ENCODE measurements at regions not wholly inside any gene's neighbourhood (a gene's known extent, or its start where the extent isn't known, plus 50 kb on each side); places are given as distances from the start of the nearest gene placed in this dataset.

DNA sequence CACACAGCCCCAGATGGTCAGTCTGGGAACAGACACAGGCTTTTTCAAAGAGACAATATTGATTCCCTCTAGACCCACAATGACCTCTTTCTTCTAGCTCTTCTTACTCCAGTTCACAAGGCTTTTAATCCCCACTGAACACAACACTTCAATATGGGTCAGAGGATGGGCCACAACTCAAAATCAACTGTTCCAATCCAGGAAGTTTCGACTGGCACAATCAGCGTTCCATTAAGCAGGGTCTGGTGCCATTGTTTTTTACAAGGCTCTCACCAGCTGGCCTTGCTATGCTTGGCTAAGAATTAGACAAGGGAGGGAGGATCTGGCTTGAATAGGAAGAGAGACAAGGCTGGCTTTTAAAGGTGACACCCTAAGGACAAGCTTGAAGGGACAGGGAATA lies 199.4 kb upstream of the SLC24A2 start:
- TF ChIP-seq CHD2 (IDR thresholded peaks at IDR 0.05; ENCODE audit: low read length): no peak
- TF ChIP-seq CTBP2 (IDR thresholded peaks at IDR 0.05; ENCODE audit: borderline replicate concordance, insufficient read depth, insufficient read length, low read length): no peak
- TF ChIP-seq EZH2 (IDR thresholded peaks at IDR 0.05; ENCODE audit: low read depth, low read length, severe bottlenecking): no peak
- no peak for TF ChIP-seq BRCA1 (IDR thresholded peaks at IDR 0.05; ENCODE audit: low read depth, low read length)
- TF ChIP-seq, protein P1, sequence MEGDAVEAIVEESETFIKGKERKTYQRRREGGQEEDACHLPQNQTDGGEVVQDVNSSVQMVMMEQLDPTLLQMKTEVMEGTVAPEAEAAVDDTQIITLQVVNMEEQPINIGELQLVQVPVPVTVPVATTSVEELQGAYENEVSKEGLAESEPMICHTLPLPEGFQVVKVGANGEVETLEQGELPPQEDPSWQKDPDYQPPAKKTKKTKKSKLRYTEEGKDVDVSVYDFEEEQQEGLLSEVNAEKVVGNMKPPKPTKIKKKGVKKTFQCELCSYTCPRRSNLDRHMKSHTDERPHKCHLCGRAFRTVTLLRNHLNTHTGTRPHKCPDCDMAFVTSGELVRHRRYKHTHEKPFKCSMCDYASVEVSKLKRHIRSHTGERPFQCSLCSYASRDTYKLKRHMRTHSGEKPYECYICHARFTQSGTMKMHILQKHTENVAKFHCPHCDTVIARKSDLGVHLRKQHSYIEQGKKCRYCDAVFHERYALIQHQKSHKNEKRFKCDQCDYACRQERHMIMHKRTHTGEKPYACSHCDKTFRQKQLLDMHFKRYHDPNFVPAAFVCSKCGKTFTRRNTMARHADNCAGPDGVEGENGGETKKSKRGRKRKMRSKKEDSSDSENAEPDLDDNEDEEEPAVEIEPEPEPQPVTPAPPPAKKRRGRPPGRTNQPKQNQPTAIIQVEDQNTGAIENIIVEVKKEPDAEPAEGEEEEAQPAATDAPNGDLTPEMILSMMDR (IDR thresholded peaks at IDR 0.05; ENCODE audit: control extremely low read depth in 1 of 3, insufficient read depth in 1 of 3, low read depth in 1 of 3, low read length in 3 of 3): no peak
- TF ChIP-seq ASH2L (IDR thresholded peaks at IDR 0.05; ENCODE audit: low read length): no peak

All from H1 (cell line).